Endothelial cell (in vitro differentiated cells): ENCODE measurements at regions not wholly inside any gene's neighbourhood (a gene's known extent, or its start where the extent isn't known, plus 50 kb on each side); places are given as distances from the start of the nearest gene placed in this dataset.

Experiments
- DNase-seq: peaks from one replicate; pipeline ENCODE4 v3.0.0; 2021; ENCODE audit warnings: low spot score
- H3K27ac Mint-ChIP-seq: one replicate; pipeline ENCODE4 v1.8.0; 2021; ENCODE audit warnings: mixed read lengths, inconsistent platforms; ENCODE audit not compliant: unreplicated experiment
- H3K27me3 Mint-ChIP-seq: one replicate; pipeline ENCODE4 v1.8.0; 2021; ENCODE audit warnings: mild to moderate bottlenecking, moderate library complexity, mixed read lengths, inconsistent platforms; ENCODE audit not compliant: unreplicated experiment
- H3K36me3 Mint-ChIP-seq: one replicate; pipeline ENCODE4 v1.8.0; 2021; ENCODE audit warnings: mild to moderate bottlenecking, low read depth, mixed read lengths, inconsistent platforms; ENCODE audit not compliant: unreplicated experiment
- H3K4me1 Mint-ChIP-seq: one replicate; pipeline ENCODE4 v1.8.0; 2021; ENCODE audit warnings: mild to moderate bottlenecking, mixed read lengths, inconsistent platforms; ENCODE audit not compliant: unreplicated experiment
- H3K4me3 Mint-ChIP-seq: one replicate; pipeline ENCODE4 v1.8.0; 2021; ENCODE audit warnings: mild to moderate bottlenecking, mixed read lengths, inconsistent platforms; ENCODE audit not compliant: unreplicated experiment
- H3K9me3 Mint-ChIP-seq: one replicate; pipeline ENCODE4 v1.8.0; 2021; ENCODE audit warnings: mixed read lengths, inconsistent platforms; ENCODE audit not compliant: unreplicated experiment
- CTCF ChIP-seq: fragments of 200-600 bp; sonication (generic); IDR thresholded peaks from one replicate; pipeline ENCODE4 v1.5.0; 2021; ENCODE audit warnings: antibody characterized with exemption; ENCODE audit not compliant: unreplicated experiment

- DNase-seq, result no peak
- no peaks in the 10 kb centered on the region for H3K9me3 Mint-ChIP-seq
- no peak for TF ChIP-seq CTCF
- no peaks in the 10 kb centered on the region for H3K36me3 Mint-ChIP-seq
- H3K27me3 Mint-ChIP-seq, result peaks cover 8% of the 10 kb centered on the region
- H3K4me3 Mint-ChIP-seq, result no peak overlapping the region
- no peaks in the 10 kb centered on the region for H3K4me1 Mint-ChIP-seq
- H3K27ac Mint-ChIP-seq, result no peak overlapping the region
Observed at GRCh38 chr10:128468462-128468861, 342.2 kb upstream of the MKI67 start.

GRCh38 chr10:128469515-128469914, 343.3 kb upstream of the MKI67 start:
- Mint-ChIP-seq H3K4me3 (no peak overlapping the region), H3K4me1 (no peaks in the 10 kb centered on the region), H3K27ac (no peak overlapping the region), H3K27me3 (peaks cover 6% of the 10 kb centered on the region), H3K9me3 (no peaks in the 10 kb centered on the region), H3K36me3 (no peaks in the 10 kb centered on the region)
- no peak for DNase-seq
- no peak for TF ChIP-seq CTCF

GRCh38 chr10:128470321-128470965, 344.2 kb upstream of the MKI67 start:
- Mint-ChIP-seq H3K27ac (no peak overlapping the region), H3K4me3 (no peak overlapping the region), H3K36me3 (no peaks in the 10 kb centered on the region), H3K9me3 (no peaks in the 10 kb centered on the region), H3K27me3 (peaks cover 3% of the 10 kb centered on the region), H3K4me1 (no peaks in the 10 kb centered on the region)
- no peak for DNase-seq
- no peak for TF ChIP-seq CTCF

GRCh38 chr10:128471151-128471550, 344.9 kb upstream of the MKI67 start:
- Mint-ChIP-seq H3K9me3 (no peaks in the 10 kb centered on the region), H3K27ac (no peak overlapping the region), H3K36me3 (no peaks in the 10 kb centered on the region), H3K4me3 (no peak overlapping the region), H3K27me3 (peaks cover 3% of the 10 kb centered on the region), H3K4me1 (no peaks in the 10 kb centered on the region)
- no peak for DNase-seq
- TF ChIP-seq CTCF, result no peak

- Mint-ChIP-seq H3K27ac (no peak overlapping the region), H3K4me1 (no peaks in the 10 kb centered on the region), H3K9me3 (no peaks in the 10 kb centered on the region), H3K4me3 (no peak overlapping the region), H3K36me3 (no peaks in the 10 kb centered on the region), H3K27me3 (peaks cover 3% of the 10 kb centered on the region)
- no peak for DNase-seq
- TF ChIP-seq CTCF, result no peak
Observed at GRCh38 chr10:128472196-128472595, 346.0 kb upstream of the MKI67 start.
